Right lobe of liver (tissue), 6 donors: ENCODE measurements at regions not wholly inside any gene's neighbourhood (a gene's known extent, or its start where the extent isn't known, plus 50 kb on each side); places are given as distances from the start of the nearest gene placed in this dataset.
A peak's percentile ranks its signal among the peaks of the same experiment; 100 is the strongest.
"Not testable (repeated sequence)": the region's sequence is repeated elsewhere in the genome, so short reads cannot be mapped to it uniquely, and the experiment has no call there.

Experiments
- ATAC-seq, 4 donors: fragments of 200-7000 bp; cut with Tn5 transposase; one replicate each; pipeline ENCODE4 v1.9.1; 2020; ENCODE audit warnings: mild to moderate bottlenecking in 4 of 4, moderate library complexity in 4 of 4
- DNase-seq, 3 donors: peaks; one replicate each; pipeline ENCODE4 v3.0.0-alpha.2; 2020
- H3K27ac ChIP-seq, 3 donors: fragments of 200-600 bp; one replicate each; pipeline ENCODE4 v1.8.0; 2022
- H3K27me3 ChIP-seq, 2 donors: fragments of 200-600 bp; one replicate each; pipeline ENCODE4 v1.8.0; 2022
- H3K36me3 ChIP-seq, 4 donors: fragments of 200-600 bp; sonication (generic) in 1 of 4; one replicate each; pipeline versions ENCODE4 v1.5.1 to v1.8.0; 2017 to 2022; ENCODE audit warnings: control low read depth in 1 of 4
- H3K4me1 ChIP-seq, 4 donors: fragments of 200-600 bp; sonication (generic) in 1 of 4; one replicate each; pipeline versions ENCODE4 v1.5.1 to v1.8.0; 2017 to 2022; ENCODE audit warnings: control low read depth in 1 of 4
- H3K4me3 ChIP-seq, 3 donors: fragments of 200-600 bp; one replicate each; pipeline ENCODE4 v1.8.0; 2022
- H3K9me3 ChIP-seq, 4 donors: fragments of 200-600 bp; sonication (generic) in 1 of 4; one replicate each; pipeline versions ENCODE4 v1.5.1 to v1.8.0; 2017 to 2022; ENCODE audit warnings: control low read depth in 1 of 4
- POLR2A ChIP-seq: fragments of 450-650 bp; IDR thresholded peaks from one replicate; pipeline ENCODE4 v1.6.1; 2017; ENCODE audit warnings: antibody characterized with exemption, mild to moderate bottlenecking
- WGBS: methylation state at CpG from one replicate; pipeline ENCODE4 v1.1.6; 2018; ENCODE audit warnings: low coverage, low lambda C conversion rate; ENCODE audit not compliant: insufficient coverage; ENCODE audit errors: missing lambda C conversion rate; 5-methylcytosine and 5-hydroxymethylcytosine counted together
- intact Hi-C, 2 donors: fragments of 100-400 bp; cut with DNase I; formaldehyde crosslinking; loops; one replicate each; pipeline versions ENCODE4 v1.11.2 to v1.14.1; 2022
- TF ChIP-seq, protein P1 (sequence below), 4 donors: fragments of 200-600 bp in 3 of 4; fragments of 450-650 bp in 1 of 4; IDR thresholded peaks; one replicate each; pipeline versions ENCODE4 v1.5.1 to v1.8.0; 2016 to 2022; ENCODE audit warnings: antibody characterized with exemption in 4 of 4, mild to moderate bottlenecking in 2 of 4
- donor health status: DM: no; HTN: yes; CAD: no.
- donor health status: DM: no; HTN: no; CAD: no.
- donor health status: DM: no; HTN: no; CAD: no.
- donor health status: DM: no; HTN: yes; CAD: no.
- donor health status: DM: no; HTN: yes; CAD: no.

DNA sequence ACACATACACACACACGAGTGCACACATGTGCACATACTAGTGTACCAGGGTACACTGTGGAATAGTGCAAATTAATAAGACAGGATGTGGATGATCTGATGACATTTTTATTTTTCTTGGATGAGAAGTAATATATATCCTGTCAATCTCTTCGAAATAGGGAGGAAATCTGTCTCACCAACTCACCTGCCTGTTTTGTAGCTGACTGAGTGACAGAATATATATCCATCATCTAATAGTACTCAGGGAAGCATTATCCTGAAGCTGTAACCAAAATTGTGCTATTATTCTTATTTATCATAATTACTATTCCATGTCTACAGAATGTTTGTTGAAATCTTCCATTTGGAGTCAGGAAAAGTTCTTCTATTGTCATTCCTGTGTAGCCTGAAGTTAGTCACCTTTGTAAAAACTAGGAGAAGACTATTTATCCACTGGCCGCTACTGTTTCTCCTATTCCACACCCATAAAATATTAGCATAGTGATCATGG, 888.0 kb downstream of the TRAM1L1 start:
- Histone ChIP-seq H3K4me1 (no peaks in the 10 kb centered on the region), H3K4me3 (no peak overlapping the region), H3K9me3 (no peaks in the 10 kb centered on the region), H3K27me3 (no peaks in the 10 kb centered on the region), H3K27ac (no peak overlapping the region), H3K36me3 (no peaks in the 10 kb centered on the region)
- DNase-seq (no peak), ATAC-seq (no peak)
- TF ChIP-seq, protein P1, sequence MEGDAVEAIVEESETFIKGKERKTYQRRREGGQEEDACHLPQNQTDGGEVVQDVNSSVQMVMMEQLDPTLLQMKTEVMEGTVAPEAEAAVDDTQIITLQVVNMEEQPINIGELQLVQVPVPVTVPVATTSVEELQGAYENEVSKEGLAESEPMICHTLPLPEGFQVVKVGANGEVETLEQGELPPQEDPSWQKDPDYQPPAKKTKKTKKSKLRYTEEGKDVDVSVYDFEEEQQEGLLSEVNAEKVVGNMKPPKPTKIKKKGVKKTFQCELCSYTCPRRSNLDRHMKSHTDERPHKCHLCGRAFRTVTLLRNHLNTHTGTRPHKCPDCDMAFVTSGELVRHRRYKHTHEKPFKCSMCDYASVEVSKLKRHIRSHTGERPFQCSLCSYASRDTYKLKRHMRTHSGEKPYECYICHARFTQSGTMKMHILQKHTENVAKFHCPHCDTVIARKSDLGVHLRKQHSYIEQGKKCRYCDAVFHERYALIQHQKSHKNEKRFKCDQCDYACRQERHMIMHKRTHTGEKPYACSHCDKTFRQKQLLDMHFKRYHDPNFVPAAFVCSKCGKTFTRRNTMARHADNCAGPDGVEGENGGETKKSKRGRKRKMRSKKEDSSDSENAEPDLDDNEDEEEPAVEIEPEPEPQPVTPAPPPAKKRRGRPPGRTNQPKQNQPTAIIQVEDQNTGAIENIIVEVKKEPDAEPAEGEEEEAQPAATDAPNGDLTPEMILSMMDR (IDR thresholded peaks at IDR 0.05) = no peak
- TF ChIP-seq POLR2A = no peak
- WGBS = 58% methylated on average over 3 of the region's 3 CpGs
- intact Hi-C loops = no loop called here

DNA sequence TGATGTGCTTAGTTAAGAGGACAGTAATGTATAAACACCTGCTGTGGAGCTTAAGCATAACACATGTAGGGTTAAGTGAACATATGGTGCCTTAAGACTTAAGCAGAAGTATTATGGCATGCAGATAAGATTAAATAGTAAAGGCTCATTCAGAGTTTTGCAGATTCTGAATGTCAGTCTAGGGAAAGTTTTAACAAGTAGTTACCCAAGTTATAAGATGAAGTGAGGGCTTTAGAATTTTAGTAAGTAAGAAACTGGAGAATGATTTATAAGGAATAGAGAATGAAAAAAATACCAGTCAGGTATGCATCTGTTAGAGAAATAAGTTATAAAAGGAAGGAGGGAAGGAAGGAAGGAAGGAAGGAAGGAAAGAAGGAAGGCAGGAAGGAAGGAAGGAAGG, 902.1 kb downstream of the TRAM1L1 start:
- no peak for DNase-seq
- no peak for TF ChIP-seq POLR2A
- TF ChIP-seq, protein P1 (IDR thresholded peaks at IDR 0.05) = no peak
- no peak for ATAC-seq
- no peak overlapping the region for H3K4me3 ChIP-seq
- H3K9me3 ChIP-seq = no peaks in the 10 kb centered on the region
- H3K4me1 ChIP-seq = no peaks in the 10 kb centered on the region
- no peaks in the 10 kb centered on the region for H3K27me3 ChIP-seq
- H3K36me3 ChIP-seq = no peaks in the 10 kb centered on the region
- intact Hi-C loops = no loop called here
- H3K27ac ChIP-seq = no peak overlapping the region

DNA sequence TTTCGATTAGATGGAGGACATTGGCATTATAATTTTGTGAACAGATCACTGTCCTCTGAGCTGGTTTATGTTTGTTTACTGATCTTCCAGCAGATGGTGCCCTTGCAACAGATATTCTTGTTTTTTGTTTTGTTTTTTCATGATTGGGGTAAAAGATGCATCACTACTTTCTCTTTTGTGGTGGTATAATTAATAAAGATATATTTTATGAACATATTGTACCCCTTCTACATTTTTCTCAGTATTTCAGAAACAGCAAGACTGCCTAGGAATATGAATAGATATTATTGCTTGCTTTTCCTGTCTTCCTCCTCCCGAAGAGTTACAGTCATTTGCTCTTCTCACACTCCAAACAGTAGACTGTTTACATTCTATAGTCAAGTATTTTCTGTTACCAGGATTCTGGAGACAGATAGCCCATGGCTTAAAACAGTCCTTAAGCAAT, 905.2 kb downstream of the TRAM1L1 start:
- Histone ChIP-seq H3K4me1 (no peaks in the 10 kb centered on the region), H3K9me3 (no peaks in the 10 kb centered on the region), H3K4me3 (no peak overlapping the region), H3K27me3 (no peaks in the 10 kb centered on the region), H3K27ac (no peak overlapping the region), H3K36me3 (no peaks in the 10 kb centered on the region)
- TF ChIP-seq, protein P1 (IDR thresholded peaks at IDR 0.05) = peak; percentile 26 to 53 (median 48)
- TF ChIP-seq POLR2A = no peak
- intact Hi-C loops = no loop called here
- WGBS = 11% methylated on average over 2 of the region's 2 CpGs
- peak in 3 of 4 donors; percentile 41 to 49 (median 45) for ATAC-seq
- DNase-seq = no peak

DNA sequence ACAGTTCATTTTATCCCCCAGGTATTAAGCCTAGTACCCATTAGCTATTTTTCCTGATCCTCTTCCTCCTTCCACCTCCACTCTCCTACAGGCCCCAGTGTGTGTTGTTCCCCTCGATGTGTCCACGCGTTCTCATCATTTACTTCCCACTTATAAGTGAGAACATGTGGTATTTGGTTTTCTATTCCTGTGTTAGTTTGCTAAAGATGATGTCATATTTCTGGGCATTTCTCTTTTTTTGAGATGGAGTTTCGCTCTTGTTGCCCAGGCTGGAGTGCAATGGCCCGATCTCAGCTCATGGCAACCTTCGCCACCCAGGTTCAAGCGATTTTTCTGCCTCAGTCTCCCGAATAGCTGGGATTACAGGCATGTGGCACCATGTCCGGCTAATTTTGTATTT, 934.0 kb downstream of the TRAM1L1 start:
- H3K36me3 ChIP-seq, intact Hi-C loops, DNase-seq, H3K4me1 ChIP-seq, H3K27ac ChIP-seq, H3K27me3 ChIP-seq, H3K4me3 ChIP-seq, H3K9me3 ChIP-seq, ATAC-seq: not testable (repeated sequence)
- WGBS = 85% methylated on average over 9 of the region's 9 CpGs

DNA sequence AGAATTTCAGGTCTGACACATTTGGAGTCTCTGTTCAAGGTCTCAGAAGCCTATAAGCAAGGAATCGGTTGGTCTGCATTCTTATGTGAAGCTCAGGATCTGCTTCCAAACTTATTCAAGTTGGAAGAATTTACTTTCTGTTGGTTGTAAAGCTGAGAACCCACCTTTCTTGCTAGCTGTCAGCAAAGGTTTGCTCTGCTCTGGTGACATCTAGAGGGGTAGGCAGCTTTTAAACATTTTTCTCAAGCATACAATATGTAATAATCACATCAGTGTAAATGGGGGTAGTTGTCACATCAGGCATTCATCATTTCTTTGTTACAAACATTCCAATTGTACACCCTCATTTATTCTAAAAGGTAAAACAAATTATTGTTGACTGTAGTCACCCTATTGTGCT, 935.2 kb downstream of the TRAM1L1 start:
- H3K4me3 ChIP-seq = no peak overlapping the region
- no peaks in the 10 kb centered on the region for H3K36me3 ChIP-seq
- ATAC-seq (no peak), DNase-seq (no peak)
- H3K4me1 ChIP-seq = no peaks in the 10 kb centered on the region
- no peak overlapping the region for H3K27ac ChIP-seq
- H3K9me3 ChIP-seq = no peaks in the 10 kb centered on the region
- no peaks in the 10 kb centered on the region for H3K27me3 ChIP-seq
- intact Hi-C loops = no loop called here
- 88% methylated on average over 1 of the region's 1 CpG for WGBS
- TF ChIP-seq POLR2A = no peak
- TF ChIP-seq, protein P1 (IDR thresholded peaks at IDR 0.05) = no peak
